ENCODE measurements at regions not wholly inside any gene's neighbourhood (a gene's known extent, or its start where the extent isn't known, plus 50 kb on each side); places are given as distances from the start of the nearest gene placed in this dataset.

DNA sequence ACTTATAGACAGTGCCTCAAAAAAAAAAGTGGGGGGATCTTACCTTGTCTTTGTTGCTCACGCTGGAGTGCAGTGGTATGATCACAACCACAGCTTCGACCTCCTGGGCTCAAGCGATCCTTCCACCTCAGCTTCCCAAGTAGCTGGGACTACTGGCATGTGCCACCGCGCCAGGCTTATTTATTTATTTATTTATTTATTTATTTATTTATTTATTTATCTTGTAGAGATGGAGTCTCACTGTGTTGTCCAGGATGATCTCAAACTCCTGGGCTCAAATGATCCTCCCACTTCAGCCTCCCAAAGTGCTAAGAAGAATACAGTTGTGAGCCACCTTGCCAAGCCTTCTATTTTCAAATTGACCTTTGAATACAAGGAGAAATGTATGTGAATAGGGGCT is 553.0 kb upstream of the BTBD3 start:
- no peak for DNase-seq

DNA sequence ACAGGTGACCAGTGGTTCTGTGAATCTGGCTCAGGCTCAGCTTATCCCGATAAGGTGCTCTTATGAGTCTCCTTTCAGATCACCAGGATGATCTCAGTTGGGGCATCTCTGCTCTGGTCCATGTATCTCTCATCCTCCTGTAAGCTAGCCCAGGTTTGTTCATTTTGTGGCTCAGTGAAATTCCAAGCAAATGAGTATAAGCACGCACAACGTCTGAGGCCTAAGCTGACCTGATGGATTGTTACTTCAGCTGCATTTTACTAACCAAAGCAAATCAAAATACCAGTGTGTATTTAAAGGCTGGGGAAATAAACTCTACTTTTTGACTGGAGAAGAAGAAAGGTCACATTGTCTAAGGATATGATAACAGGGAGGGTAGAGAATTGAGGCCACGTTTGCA is 551.0 kb upstream of the BTBD3 start:
- DNase-seq, result no peak

DNA sequence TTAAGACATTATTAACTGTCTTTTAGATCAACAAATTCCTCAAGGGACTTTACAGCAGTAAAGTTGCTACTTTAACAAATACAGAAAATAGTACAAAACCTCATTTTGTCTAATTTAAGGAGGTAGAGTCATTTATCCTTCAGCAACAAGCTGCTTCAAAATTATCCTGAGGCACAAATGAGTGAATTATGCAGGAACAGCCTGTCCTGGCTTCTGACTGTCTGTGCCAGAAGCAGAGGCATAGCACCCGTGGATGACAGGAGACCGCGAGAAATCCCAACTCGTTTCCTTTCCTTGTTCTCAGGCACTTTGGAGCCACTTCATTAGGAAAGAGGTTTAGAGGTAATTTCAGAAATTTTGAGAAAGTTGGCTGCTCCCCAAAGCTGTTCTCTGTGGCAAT is 549.2 kb upstream of the BTBD3 start:
- DNase-seq, result no peak

DNA sequence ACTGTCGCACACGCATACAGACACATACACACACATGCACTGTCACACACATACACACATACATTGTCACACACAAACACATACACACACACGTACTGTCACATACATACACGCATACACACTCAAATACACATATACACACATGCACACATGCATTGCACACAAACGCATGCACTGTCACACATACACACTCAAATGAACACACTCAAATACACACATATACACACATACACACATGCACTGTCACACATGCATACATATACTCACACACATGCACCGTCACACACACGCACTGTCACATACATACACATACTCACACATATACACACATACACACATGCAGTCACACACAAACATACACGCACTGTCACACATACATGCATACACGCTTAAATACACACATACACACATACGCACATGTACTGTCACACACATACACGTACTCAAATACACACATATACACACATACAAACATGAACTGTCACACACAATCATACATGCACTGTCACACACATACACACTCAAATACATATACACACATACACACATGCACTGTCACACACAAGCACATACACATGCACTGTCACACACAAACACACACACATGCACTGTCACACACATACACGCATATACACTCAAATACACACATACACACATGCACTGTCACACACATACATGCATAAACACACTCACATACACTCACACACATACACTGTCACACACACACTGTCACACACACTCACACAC is 548.6 kb upstream of the BTBD3 start:
- no peak for DNase-seq

DNA sequence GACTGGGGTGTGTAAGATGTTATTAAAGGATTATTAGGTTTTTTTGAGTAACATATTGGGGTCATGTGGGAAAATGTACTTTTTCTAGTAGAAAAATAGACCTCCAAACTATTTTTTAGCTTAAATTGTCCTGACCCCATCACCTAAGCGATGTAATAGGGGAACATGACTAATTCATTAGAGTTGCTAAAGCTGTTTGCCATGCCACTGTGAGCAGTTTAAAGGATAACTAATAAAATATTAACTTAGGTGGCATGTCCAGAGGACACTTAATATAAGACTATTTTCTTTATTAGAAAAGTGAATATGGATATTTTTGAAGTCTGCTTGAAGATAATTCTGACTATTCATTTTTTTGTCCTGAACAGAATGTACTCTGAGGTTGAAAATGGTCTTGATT is 545.9 kb upstream of the BTBD3 start:
- DNase-seq, result no peak

DNA sequence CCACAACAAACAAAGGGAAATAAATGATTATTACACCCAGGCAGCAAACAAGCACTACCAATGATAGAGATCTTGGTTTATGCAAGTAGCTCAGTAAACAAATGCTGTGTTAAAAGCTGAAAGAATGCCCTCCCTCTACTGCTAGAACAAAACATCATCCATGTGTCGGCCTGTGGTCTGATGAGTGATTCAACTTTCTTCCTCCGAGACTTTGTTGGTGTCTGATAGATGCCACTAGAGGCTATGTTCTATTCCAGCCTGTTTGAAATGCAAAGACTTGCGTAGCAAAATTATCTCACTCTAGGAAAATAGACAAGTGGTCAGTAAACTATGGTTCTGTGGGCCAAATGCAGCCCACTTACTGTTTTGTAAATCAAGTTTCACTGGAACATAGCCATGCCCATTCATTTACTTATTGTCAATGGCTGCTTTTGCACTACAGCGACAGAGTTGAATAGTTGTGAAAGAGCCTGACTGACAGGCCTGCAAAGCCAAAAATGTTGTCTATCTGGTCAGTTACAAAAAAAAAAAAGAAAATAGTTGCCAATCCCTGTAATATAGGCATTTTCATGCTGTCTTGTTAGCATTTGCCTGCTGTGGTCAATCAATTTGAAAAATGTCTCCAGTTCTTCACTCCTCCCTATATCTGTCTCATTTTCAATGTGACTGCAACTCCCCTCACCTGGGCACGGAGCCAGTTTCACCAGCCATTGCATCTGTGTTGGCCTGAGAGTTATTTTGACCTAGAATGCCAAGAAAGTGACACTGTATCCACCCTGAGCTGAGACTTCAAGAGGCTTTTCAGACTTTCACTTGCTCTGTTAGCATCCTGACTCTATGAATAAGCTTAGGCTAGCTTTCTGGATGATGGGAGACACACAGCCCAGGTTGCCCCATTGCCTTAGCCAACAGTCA is 544.6 kb upstream of the BTBD3 start:
- no peak for DNase-seq

DNA sequence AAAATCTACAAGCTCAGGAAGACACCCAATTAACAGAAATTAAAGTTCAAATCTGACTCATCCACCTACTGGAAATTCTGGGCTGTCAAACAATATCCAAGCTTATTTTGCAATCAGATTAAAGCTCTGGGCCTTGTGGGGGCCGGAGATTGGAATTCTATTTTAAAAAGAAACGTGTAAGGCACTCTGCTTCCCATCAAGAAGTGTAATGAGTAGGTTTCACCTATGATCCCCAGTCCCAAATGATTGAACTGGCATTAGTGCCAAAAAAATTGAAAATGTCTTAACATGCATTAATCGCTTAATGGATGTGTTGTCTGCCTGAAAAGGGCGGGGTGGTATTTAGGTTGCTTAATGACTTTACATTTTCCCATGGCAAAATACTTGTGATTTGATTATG is 542.4 kb upstream of the BTBD3 start:
- no peak for DNase-seq

DNA sequence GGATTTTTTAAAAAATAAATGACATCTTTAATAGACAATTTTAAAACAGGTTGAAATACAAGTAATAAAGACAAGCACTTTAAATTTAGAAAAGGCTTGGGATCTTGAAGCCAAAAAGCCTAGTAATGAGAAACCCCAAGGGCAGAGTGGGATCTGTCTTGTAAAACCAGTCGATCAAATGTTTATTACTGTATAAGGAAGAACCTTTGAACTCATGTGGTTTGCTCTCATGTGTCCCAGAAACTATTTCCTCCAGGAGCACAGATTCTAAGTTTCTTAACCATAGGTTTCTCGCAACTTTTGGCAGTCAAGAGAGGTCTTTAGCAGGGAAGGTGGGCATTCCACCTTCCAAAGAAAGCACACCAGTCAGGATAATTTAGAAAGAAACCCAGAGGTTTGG is 541.7 kb upstream of the BTBD3 start:
- no peak for DNase-seq

DNA sequence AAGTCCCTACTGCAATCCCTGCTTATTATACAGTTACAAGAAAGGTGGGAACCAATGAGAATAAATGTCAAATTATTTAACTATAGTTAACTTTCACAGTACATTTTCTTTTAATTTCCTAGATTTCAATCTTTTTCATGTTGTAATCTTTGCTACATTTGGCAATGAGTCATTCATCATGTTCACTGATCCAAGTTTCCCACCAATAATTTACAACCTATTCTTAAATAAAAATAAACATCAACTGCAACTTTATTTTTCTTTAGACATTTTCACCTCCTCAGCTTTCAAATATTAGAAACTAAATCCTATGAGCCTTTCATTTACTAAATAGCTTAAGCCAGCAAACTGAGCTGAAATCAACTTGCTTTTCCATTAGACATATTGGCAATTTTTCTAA is 541.3 kb upstream of the BTBD3 start:
- DNase-seq, result no peak

DNA sequence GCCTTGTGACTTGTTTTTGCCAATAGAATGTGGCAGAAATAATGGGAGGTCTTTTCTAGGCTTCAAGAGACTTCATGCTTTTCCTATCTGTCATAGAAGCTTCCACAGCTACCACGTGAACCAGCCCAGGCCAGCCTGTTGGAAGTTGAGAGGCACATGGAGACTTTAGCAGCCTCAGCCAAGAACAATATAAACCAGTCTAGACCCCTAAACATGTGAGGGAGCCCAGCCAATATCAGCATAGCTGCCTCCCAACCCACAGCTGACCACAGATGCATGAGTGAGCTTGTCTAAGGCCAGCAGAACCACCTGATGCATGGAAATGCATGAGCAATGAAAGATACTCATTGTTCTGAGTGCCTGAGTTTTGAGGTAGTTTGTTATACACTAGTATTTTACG is 540.7 kb upstream of the BTBD3 start:
- no peak for DNase-seq

DNA sequence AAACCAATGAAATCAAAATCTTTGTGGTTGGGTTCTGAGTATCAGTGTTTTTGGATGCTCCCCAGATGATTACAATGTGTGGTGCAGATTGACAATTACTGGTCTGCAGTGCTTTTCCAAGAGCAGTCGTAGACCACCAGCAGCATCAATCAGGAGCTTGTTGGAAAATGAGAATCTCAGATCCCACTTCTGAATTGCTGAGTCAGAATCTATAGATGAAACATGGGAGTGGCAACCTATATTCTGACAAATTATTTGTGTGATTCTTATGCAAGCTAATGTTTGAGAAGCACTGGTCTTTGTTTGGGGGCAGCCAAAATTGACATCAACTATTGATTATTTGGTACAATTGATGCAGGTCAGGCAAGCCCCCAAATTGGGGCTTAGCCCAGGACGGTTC is 539.9 kb upstream of the BTBD3 start:
- DNase-seq, result no peak

DNA sequence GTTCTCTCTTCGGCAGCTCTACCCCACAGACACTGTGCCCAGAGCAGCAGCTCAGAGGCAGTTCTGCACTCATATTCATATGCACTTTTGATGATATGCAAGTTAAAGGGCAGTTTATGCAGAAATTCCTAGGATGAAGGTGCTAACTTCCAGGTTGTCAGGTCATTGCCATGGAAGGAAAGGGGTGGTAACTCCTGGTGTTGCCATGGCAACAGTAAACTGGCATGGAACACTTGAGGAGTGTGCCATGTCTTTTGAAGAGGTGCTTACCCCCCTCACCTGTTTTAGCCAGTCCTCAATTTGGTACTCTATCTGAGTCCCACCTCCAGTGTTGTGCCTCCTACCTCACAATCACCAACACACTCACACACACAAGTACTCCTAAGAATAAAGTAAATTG is 539.4 kb upstream of the BTBD3 start:
- DNase-seq, result no peak

DNA sequence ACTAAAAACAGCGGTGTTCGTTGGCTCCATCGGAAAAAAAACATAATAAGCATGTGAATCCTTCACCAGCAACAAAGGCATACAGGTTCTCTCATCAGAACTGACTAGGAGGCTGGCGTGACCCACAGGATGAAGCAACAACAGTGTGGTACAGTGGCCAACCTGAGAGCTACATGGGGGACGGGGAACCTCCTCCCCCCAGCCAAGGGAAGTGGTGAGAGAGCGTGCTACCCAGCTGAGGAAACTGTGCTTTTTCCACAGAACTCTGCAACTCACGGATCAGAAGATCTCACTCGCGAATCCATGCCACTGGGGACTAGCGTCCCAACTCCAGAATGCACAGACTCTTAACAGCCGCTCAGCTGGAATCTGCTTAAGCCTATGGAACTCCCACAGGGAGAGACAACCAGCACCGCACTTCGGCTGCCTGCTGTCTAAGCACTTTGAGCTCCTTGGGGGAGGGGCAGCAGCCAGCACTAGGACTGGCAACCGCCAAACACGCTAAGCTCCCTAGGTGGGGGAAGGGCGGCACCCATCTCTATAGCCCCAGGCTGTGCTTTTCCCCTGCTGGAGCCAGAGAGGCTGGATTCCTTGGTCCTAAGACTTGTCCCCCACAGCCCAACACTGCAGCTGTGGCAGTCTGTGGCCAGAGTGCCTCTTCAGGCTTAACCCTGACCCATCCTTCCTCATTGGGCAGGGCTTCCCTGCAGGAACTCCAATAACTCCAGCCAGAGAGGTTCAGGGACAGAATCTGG is 538.3 kb upstream of the BTBD3 start:
- no peak for DNase-seq

DNA sequence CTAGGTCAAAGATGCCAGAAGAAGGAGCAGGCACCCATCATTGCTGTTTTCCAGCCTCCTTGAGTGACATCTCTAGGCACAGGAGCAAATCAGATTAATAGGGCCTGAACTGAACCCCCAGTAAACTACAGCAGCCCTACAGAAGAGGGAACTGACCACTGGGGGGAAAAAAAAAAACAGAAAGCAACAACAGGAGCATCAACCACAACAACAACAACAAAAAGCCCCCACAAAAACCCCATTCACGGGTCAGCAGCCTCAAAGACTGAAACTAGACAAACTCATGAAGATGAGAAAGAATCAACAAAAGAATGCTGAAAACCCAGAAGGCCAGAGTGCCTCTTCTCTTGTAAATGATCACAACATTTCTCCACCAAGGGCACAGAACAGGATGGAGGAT is 537.4 kb upstream of the BTBD3 start:
- no peak for DNase-seq

DNA sequence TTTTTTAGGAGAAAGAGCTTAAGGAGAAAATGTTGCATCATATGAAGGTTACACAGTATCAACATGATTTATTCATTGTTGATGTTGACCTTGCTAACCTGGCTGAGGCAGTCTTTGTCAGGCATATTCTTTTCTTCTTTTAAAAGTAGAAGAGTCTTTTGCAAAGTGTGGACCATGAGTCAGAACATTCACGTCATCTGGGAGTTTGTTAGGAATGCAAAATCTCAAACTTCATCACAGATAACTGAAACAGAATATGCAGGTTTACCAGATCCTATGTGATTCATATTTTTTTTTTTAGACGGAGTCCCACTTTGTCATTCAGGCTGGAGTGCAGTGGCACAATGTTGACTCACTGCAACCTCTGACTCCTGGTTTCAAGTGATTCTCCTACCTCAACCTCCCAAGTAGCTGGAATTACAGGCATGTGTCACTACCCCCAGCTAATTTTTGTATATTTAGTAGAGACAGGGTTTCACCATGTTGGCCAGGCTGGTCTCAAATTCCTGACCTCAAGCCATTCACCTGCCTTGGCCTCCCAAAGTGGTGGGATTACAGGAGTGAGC is 530.4 kb upstream of the BTBD3 start:
- DNase-seq, result no peak

DNA sequence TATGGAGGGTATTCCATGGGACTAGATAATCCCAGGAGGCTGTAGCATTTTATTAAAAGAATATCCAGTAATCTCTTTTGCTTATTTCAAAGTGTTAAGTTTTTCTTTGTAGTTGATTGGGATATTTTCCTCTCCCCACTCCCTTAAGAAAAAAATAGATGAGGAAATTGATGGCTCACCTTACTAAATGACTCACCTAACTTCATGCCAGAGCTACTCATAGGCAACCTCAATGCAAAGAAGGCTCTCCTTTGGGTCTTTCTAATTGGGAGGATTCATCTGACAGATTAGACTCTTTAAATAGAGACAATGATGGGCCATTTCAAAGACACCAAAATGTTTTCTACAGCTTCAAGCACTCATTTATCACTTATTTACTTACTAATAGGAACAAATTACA is 528.5 kb upstream of the BTBD3 start:
- DNase-seq, result no peak

DNA sequence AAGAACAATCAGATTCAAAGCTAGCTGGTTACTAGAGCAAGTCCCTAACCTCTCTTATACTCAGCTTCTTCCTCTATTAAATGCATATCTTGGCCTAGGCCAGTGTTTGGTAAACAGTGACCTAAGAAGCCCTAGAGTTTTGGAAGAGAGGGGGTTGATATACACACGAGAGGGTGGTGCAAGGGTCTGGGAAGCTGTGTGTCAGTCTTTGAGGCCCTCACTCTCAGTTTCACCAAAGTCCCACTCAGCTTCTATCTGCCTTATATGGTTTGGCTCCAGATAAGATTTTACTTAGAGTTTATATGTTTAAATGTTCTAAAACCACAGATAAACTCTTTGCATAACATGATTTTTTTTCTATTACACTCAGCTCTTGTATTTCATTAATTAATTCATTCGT is 526.1 kb upstream of the BTBD3 start:
- DNase-seq, result no peak

DNA sequence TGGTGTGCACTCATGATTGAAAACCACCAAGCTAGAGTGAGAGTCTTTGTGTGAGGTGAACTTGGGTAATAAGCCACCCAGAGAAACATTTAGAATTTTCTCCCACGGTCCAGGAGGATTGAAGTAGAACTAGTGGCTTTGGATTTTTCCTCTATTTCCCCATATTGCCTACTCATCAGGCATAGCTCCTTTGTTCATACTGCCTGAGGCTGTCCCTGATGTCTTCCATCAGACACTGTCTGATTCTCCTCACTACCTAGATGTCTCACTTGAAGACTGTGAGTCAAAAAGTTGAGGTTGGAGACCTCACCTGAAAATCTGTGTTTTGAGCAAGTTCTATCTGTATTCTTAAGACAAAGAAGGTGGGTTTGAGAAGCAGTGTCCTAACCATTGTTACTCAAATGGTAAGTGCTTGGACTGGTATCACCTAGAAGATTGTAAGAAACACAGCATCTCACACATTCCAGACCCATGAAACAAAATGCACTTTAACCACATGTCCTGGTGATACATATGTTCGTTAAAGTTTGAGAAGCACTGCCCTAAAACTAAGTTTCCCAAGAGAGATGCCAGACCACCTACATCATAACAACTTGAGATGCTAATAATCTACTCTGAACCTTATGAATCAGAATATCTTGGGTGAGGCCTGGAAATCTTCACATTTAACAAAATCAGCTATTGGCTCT is 523.4 kb upstream of the BTBD3 start:
- no peak for DNase-seq

DNA sequence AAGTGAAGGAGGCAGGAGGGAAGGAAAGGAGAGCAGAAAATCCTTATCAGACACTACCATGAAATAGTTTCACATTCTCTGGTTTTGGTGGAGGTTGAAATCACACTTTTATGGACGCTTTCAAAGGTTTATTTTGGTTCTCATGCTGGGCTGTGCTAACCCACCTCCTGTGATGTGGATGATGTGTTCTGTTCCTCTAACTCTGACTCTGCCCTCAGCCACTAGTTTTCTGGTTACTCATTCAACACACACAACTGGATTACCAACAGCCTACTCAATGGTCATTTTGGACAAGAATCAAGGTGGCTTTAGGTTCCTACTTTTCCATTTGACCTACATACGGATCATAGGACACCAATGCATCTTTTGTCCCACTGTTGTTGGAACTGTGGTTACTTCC is 522.1 kb upstream of the BTBD3 start:
- no peak for DNase-seq

DNA sequence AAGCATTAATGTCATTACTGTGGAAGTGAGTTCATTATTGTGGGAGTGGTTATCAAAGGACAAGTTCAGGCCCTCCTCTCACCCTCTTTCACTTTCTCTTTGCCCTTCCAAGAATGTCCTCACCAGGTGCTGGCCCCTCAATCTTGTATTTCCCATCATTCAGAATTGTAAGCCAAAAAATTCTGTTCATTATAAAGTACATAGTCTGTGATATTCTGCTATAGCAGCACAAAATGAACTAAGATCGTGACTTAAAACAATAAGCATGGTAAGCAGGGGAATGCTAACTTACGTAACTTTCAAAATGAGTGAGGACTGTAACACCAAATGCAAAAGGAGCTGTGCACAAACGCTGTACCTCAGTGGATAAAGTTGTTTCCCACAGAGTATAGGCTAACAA is 515.7 kb upstream of the BTBD3 start:
- no peak for DNase-seq

DNA sequence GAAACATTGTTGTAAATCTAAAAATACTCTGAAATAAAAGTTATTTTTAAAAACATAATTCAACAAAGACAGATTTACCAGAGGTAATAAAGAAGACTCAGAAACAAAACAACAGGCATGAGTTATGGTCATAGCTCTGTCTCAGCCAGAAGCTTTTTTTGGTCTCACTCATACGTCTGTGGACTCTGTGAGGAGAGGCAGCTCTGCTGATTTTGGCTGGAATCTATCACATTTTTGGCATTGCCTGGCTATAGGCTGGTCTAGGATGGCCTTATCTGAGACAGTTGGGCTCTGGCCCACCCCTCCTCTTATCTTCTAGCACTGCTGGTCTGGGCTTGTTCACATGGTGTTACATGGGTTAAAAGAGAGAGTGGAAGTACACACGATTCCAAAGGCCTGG is 514.0 kb upstream of the BTBD3 start:
- peak; percentile 22 for DNase-seq

DNA sequence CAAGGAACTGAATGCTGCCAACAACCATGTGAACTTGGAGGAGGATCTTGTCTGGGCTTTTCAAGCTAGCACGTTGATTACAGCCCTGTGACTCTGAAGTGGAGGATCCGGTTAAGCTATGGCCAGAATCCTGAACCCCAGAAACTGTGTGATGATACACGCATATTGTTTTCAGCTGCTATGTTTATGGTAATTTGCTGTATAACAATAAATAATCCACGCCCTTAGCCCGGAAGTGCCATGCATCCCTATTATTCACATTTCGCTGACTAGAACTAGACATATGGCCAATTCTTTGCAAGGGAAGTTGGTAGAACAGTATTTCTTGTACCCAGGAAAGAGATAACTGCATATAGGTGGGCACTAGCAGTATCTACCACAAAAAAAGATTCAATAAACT is 510.8 kb upstream of the BTBD3 start:
- DNase-seq, result no peak

Data from right kidney (tissue), 1 donor.